ENCODE measurements at regions not wholly inside any gene's neighbourhood (a gene's known extent, or its start where the extent isn't known, plus 50 kb on each side); places are given as distances from the start of the nearest gene placed in this dataset.

DNA sequence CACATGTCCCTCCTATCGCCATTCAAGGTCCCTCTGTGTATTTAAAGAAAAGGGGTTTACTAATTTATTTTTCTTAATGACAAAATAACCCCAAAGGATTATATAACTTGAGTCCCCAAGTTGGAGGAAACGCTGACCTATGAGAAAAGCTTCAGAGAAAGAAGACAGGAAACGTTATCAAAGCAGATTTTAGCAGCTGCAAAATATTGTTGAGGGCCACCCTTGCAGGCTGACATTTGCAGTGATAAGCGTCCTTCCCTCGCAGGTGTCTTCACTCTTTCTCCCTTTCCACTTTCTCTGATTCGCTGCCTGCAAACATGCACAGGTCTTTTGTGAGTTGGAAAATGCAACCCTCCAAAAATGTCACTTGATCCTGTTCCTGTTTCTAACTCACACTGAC, 103.2 kb upstream of the RIPOR2 start:
- no peak for DNase-seq (ENCODE audit: low spot score)

DNA sequence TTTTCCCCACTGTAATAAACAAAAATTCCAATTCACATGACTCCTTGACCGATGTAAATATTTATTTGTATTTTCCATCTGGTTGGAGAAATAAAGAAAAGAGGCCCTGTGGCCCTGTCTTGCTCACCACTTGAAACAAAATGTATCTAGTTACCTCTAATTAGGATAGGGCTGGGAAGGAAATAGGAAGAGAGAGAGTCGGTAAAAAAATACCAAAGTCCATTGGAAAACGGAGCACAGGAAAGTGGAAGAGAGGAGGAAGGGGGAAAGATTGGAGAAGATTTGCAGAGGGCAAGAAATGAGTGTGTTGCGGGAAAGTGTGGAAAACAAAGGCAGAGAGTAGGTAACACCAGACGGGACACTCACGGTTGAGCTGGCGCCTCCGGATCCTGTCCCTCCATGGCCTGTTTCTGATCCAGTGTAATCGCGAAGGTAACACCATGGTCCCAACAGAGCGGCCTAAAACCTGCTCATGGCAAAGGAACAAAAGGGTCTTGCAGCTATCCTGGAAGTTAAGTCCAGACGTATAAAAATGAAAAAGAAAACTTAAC, 105.8 kb upstream of the RIPOR2 start:
- DNase-seq (ENCODE audit: low spot score) = no peak

DNA sequence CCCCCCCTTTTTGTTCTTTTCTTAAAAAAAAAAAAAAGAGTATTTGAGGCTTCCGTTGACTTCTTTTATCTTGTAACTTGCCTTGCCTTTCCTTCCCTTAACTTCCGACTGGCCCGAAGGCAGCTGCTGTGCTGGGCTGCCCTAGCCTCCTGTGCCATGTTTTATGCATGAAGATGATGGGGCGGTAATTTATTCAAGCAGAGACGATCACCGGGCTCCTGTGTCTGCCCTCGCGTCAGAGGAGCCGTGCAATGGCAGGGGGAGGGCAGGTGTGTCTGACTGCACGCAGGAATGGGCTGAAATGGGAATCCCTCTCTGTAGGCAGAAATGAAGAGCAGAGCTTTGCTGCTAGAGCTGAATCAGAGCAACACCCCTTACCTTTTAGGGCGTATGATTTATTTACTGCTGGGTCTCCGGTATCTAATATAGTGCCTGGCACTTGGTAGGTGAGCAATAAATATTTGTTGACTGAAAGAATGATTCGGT, 106.3 kb upstream of the RIPOR2 start:
- no peak for DNase-seq (ENCODE audit: low spot score)

DNA sequence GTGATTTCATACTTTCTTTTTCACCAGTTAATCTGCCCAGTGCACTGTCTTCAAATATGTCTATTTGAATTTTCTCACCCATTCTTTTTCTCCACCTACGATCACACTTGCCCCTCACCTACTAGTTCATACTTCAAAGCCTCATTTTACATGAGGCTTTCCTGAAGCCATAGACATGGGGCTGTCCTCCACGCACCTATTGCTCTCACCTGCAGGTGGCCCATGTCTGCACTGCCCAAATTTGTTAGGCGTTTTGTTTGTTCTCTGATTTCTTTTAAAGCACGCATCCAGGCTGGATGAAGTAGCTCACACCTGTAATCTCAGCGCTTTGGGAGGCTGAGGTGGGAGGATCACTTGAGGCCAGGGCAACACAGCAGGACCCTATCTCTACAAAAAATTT, 106.8 kb upstream of the RIPOR2 start:
- DNase-seq (ENCODE audit: low spot score) = no peak

DNA sequence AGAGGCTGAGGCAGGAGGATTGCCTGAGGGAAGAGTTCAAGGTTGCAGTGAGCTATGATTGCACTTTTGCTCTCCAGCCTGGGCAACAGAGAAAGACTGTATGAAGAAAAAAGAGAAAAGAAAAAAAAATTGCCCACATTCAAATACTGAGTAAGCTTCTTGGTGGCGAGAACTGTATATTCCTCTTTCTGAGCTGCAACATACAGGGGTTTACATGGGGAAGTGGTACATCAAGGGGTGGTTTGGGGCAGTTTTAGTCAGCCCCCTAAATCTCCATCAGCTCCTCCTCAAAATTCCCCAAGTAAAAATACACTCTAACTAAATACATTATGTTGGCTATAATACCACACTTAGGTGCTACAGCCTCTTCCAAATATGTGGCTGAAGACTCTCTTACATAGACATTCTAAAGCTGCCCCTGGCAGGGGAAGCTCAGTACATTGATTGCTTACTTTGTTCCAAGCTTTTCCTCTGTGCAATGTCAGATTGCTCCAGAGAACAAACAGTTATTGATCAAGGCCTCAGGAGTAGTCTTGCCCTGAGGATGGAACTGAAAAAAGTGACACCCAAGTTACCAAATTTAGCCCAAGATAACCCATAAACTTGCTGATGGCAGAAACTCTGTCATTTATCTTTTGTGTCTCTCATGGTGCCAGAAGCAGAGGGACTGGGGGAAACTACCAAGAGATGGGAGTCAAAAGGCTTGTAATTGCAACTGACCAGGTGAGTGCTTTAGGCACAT, 107.4 kb upstream of the RIPOR2 start:
- DNase-seq (ENCODE audit: low spot score) = no peak

DNA sequence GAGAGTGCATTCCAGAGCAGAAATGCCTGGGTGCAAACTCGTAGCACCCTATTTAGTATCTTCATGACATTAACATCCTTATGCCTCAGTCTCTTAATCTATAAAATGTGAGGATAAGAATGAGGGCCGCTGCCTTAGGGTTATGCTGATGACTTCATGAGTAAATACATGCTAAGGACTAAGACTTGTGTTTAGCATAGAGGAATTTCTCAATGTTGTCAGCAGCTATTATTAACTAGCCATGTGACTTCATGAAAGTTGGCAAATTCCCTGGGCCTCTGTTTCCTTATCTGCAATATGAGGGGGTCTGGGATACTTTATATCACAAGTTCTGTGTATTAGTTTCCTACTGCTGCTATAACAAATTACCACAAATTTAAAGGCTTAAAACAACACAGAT, 108.1 kb upstream of the RIPOR2 start:
- DNase-seq (ENCODE audit: low spot score) = no peak

DNA sequence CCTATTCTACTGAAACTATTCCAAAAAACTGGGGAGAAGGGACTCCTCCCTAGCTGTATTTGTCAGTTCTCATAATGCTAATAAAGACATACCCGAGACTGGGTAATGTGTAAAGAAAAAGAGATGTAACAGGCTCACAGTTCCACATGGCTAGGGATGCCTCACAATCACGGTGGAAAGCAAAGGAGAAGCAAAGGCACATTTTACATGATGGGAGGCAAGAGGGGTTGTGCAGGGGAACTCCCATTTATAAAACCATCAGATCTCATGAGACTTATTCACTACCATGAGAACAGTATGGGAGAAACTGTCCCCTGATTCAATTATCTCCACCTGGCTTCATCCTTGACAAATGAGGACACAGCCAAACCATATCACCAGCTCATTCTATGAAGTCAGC, 111.2 kb upstream of the RIPOR2 start:
- no peak for DNase-seq (ENCODE audit: low spot score)

DNA sequence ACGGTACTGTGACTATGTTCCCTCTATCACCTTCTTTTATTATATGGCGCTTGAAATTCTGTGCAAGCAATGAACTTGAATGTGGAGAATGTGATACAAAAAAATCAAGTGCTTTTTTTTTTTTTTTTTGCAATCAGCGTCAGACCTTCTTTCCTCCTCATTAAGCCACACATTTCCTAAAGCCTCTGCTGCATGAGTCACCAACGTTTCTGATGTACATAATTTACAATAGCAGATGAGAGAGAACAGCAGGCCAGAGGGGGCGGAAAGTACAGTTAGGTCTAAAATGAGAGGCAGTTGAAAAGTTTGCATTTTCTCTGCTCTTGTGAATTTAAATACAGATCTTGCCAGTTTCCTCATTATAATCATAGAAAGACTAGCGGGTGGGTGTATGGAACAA, 114.6 kb upstream of the RIPOR2 start:
- no peak for DNase-seq (ENCODE audit: low spot score)

DNA sequence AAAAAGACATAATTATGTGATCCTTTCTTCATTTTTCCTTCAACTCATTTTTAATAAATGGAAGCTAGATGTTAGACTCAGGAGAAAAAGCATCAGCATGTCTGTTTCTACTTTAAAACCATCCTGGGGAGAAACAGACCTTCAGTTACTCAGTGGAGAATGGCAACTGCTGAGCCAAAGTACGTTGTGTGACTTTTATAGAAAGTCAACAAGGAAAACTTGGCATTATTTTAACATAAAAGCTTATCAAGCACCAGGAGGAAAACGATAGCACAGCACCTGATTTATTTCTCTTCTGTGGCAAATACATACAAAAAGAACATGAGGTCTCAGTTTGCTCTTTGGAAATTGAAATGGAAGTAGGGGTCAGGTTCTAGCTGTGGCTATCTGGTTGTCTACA, 115.3 kb upstream of the RIPOR2 start:
- DNase-seq (ENCODE audit: low spot score) = no peak

DNA sequence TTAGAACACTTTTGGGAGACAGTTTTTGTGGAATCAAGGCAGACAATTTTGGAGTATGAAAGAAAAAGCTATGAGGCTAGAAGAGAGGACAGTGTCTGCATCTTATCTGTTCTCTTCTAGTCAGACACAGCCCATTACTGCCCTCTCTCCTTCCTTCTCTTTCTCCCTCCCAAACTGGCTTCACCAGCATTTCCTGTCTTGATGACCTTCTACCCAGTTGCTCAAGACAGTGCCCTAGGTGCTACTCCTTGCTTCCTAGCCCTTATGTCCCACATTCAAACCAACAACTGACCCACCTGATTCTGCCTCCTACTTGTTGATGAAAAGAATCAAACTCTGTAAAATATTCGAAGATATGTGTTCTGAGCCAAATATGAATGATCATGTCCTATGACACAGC, 116.4 kb upstream of the RIPOR2 start:
- no peak for DNase-seq (ENCODE audit: low spot score)

DNA sequence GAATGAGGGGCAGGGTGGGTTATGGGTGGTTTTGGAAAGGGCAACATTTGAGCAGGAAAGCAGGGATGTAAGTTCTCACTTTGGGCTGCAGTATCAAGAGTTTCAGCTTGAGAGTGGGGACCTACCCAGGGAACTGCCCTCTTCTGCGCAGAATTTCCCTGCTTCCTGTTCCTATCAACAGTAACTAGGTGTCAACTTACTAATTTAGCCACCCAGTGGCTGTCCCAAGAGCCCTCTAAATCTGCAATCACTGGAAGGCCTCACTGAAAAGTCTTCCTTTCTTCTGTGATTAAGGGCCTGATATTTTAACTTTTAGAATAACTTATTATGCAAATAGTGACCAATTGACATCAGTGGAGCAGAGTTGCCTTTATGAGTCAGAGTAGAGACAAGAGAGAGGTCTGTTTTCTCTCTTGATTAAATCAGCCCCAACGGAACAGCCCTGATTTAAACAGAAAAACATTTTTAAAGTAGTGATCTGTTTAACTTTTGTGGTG, 118.2 kb upstream of the RIPOR2 start:
- DNase-seq (ENCODE audit: low spot score) = no peak

DNA sequence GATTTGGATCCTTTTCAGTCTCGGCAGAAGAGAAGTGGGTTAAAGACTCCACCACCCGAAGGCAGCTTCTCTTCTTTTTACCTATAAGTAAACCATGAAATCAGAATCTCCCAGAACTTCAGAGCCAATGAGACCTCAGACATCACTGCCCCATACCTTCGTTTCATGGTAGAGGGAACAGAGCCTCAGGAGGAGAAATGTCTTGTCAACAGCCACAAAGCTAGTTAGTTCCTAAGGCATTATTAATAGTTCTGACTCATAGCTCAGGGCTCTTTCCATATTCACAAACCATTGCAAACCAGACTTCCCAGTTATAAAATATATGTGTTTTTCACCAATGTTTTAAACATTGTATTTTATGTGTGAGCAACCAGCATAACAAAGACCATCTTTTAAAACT, 118.7 kb upstream of the RIPOR2 start:
- no peak for DNase-seq (ENCODE audit: low spot score)

DNA sequence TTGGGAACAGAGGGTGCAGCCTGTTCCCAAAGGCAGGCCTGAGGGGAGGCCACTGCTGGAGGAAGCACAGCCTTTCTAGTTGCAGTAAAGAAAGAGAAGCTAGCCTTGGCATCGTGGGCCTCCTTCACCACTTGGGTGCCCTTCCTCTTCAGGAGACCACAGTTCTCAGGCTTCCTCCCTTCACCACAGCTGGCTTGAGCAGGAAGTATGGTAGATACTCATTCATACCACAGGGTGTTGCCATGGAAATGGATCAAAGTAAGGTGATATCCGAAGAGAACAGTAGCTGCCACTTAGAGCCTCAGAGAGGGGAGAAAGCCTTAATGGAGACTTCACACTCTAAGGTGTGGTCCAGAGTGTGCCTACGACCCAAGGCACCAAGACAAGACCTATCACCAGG, 120.4 kb upstream of the RIPOR2 start:
- DNase-seq (ENCODE audit: low spot score) = no peak

DNA sequence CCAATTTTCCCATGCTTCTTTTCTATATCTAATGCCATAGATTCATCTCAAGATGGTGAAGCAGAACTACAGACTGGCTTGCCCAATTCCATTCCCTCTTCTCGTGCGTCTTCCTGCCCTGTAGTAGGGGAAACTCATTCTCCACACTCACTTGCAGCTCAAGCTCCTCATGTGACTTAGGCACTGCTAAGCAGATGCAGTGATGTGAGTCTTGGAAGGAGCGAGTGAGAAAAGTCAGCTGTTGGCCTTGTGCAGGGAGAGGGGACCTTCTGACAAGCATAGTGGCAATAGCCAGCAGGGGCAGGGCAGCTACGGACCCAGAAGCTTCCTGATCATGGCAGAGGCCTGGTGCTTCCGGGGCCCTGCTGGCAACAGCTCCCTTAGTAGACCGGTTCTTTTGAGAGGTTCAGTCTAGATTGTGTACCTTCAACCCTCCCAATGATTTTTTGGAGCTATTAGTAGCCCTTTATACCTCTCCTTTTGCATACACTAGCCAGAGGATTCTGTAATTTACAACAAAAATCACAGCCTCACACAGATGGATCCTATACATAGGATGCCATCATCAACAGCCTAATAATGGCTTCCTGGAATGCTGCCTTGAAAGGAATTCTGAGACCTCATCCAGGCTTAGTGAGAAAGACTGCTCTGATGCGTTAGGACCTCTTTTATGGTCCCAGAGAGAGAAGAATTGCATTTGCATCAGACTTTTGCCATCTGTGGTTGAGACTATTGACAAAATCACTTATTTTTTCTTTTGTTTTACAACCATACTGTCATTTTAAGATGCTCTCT, 121.5 kb upstream of the RIPOR2 start:
- DNase-seq (ENCODE audit: low spot score) = no peak

DNA sequence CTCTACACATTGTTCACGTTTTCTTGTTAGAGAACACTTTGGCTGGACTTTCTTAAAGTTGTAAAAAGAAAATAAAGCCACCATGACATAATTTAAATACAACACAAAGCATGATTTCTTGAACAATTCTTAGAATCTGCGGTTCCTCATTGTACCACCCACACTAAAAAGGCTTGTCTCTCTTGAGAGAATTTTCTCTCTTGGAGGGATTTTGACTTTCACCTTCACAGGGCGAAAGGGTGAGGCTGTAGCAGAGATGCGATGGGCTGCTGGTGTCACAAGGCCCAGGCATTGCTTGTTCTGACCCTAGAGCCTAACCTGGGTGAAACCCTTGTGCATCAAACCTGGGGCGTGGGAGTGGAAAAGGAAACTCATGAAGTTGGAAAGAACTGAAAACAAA, 122.7 kb upstream of the RIPOR2 start:
- no peak for DNase-seq (ENCODE audit: low spot score)

DNA sequence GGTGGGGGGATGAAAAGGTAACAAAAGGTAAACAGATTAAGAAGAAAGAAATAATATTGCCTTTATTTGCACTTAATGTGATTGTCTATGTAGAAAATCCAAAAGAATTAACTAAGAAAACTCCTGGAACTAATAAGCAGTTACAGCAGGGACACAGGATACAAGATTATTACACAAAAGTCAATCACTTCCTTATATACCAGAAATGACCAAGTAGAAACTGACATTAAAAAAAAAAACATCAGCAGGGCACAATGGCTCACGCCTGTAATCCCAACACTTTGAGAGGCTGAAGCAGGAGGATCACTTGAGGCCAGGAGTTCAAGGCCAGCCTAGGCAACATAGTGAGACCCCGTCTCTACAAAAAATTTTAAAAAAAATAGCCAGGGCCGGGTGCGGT, 123.2 kb upstream of the RIPOR2 start:
- DNase-seq (ENCODE audit: low spot score) = no peak

DNA sequence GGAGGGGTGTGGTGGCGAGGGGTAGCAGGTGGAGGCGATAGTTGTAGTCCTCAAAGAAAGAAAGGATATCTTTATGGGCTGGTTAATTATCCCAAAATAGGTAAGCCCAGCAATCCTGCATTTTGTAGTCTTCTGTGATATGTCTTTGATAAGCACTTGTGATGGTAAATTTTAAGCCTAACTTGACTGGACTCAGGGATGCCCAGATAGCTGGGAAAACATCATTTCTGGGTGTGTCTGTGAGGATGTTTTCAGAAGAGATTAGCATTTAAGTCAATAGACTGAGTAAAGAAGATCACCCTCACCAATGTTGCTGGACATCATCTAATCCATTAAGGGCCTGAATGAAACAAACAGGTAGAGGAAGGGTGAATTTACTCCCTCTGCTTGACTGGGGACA, 124.8 kb upstream of the RIPOR2 start:
- no peak for DNase-seq (ENCODE audit: low spot score)

DNA sequence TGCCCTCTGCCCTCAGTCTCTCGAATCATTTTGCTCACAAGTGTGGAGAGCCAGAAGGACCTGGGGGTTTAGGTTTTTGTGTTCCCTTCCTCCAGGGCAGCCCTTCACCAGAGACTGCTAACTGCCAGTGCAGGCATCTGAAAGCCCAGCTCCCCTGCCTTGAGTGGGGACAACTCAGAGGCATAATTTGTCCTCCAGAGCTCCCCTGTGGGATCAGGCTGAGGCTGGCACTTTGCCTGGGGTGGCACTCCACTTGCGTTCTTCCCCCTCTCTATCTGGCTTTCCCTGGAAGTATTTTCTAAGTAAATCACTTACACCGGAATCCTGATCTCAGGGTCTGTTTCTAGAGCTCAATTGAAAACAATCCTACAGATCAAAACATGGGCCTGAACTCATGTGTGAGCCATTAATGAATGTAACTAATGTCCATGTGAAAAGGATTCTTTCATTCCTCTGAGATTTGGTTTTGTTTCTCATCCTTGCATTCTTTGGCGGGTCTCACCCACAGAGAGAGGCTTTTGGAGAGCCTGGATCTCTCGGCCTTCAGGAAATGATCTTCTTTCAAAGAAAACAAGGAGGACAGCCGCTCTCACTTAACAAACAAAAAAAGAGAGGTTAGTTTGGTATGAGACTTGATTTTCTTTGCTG, 125.7 kb upstream of the RIPOR2 start:
- no peak for DNase-seq (ENCODE audit: low spot score)

DNA sequence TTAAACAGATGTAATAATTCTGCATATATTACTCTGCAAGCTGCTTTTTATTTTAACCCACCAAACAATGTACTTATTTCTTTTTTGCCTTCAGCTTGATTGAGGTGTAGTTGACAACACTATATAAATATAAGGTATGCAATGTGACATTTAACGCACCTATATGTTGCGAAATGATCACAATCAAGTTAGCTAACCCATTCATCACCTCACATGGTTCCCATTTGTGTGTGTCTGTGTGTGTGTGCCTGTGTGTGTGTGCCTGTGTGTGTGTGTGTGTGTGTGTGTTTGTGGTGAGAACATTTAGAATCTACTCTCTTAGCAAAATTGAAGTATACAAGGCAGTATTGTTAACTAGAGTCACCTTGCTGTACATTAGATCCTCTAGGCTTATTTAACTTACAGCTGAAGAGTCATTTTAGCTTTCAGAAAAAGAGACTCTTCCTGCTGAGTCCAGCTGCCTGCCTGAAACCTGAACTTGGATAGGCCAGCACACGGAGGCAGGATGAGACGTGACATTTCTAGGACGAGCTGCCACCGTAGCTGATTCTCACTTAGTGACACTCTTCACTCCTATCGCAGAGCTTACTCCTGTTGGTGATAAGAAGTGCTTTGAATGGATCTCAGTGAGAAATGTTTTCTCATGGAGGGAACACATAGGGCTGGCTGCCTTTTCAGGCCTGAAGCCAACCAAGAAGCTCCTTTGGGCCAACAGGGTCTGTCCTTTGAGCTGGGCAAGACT, 126.5 kb upstream of the RIPOR2 start:
- DNase-seq (ENCODE audit: low spot score) = no peak

DNA sequence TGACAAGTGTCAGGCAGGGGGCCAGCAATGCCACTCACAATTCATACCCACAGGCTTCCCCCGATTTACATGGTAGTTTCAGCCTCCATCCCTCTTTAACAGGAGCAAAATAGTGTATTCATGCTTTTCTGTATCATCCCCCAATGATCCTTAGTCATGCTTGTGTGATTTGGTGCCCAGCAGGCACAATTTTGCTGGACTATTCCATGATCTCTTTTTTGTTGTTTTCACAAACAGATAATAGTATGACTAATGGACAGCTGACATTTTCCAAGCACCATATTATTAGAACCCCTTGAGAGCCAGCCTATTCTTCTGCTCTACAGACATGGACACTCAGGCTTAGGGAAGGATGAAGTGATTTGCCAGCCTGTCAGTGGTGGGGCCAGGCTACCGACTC, 128.2 kb upstream of the RIPOR2 start:
- DNase-seq (ENCODE audit: low spot score) = no peak

DNA sequence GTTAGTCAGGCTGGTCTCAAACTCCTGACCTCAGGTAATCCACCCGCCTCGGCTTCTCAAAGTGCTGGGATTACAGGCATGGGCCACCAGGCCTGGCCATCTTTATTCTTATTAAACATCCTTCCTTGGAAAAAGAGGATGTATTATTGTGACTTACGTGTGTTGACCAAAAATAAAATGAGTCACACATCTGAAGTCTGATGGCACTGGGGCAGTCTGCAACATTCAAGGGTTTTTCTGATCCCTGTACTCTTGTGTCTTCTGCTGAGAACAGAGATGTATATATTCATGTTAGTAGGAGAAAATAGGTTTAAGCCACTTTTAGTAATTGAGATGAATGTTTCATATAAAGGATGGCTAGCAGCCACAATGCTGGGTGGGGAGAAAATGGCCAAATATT, 129.9 kb upstream of the RIPOR2 start:
- no peak for DNase-seq (ENCODE audit: low spot score)

DNA sequence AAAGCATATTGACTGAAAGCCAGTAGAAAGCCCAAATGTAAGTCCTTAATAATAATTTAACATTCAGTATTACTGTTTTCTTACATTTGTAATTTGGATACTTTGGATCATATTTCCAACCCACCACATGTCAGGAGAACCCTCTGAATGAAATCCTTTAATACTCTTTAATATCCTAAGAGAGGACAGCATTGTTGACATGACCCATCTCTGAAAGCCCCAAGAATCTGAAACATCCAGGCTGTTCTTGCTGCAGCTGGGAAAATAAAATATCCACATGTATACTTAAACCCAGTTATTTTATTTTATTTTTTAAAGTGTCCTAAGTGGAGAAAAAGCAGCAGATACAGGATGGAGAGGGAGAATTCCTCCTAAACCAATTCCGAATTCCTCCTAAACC, 130.8 kb upstream of the RIPOR2 start:
- DNase-seq (ENCODE audit: low spot score) = no peak
